CD4-positive, CD25-positive, alpha-beta regulatory T cell (primary cell): ENCODE measurements at regions not wholly inside any gene's neighbourhood (a gene's known extent, or its start where the extent isn't known, plus 50 kb on each side); places are given as distances from the start of the nearest gene placed in this dataset.

Source experiments
- ATAC-seq, 2 donors: fragments of 150-1000 bp; cut with Tn5 transposase; one replicate each; pipeline ENCODE4 v1.10.0; 2021; ENCODE audit warnings: low read depth in 2 of 2, moderate number of reproducible peaks in 2 of 2, moderate library complexity in 1 of 2
- DNase-seq, 3 donors: peaks; one replicate each; pipeline versions ENCODE4 v3.0.0 to v3.0.0-alpha.2; 2012 to 2022; ENCODE audit warnings: mixed read lengths in 1 of 3
- H3K27ac ChIP-seq: one replicate; pipeline ENCODE4 v1.7.0; 2013; ENCODE audit warnings: mild to moderate bottlenecking, low read length; ENCODE audit not compliant: insufficient read depth, poor library complexity, severe bottlenecking
- H3K27me3 ChIP-seq: one replicate; pipeline ENCODE4 v1.7.0; 2013; ENCODE audit warnings: low read length; ENCODE audit not compliant: control insufficient read depth, insufficient read depth
- H3K36me3 ChIP-seq: one replicate; pipeline ENCODE4 v1.7.0; 2013; ENCODE audit warnings: mild to moderate bottlenecking, low read length, moderate library complexity; ENCODE audit not compliant: control insufficient read depth, insufficient read depth
- H3K4me1 ChIP-seq: 2 replicates; pipeline ENCODE4 v1.7.0; 2013; ENCODE audit warnings: mild to moderate bottlenecking, low read length; ENCODE audit not compliant: insufficient read depth, control insufficient read depth, poor library complexity, severe bottlenecking
- H3K4me3 ChIP-seq: one replicate; pipeline ENCODE4 v1.7.0; 2013; ENCODE audit warnings: low read depth, mild to moderate bottlenecking, low read length, moderate library complexity
- H3K9me3 ChIP-seq, 2 experiments: 1 replicate in 1 of 2; 2 replicates in 1 of 2; pipeline ENCODE4 v1.7.0; 2013; ENCODE audit warnings: low read length in 2 of 2, mild to moderate bottlenecking in 1 of 2, moderate library complexity in 1 of 2; ENCODE audit not compliant: control insufficient read depth in 2 of 2
- H3K27ac Mint-ChIP-seq, 3 donors: one replicate each; pipeline ENCODE4 v1.8.0; 2020 to 2022; ENCODE audit warnings: mild to moderate bottlenecking in 3 of 3, mixed read lengths in 3 of 3, moderate library complexity in 2 of 3
- H3K27me3 Mint-ChIP-seq: one replicate; pipeline ENCODE4 v1.8.0; 2022; ENCODE audit warnings: mild to moderate bottlenecking, mixed read lengths
- H3K36me3 Mint-ChIP-seq: one replicate; pipeline ENCODE4 v1.8.0; 2020; ENCODE audit warnings: mixed read lengths
- H3K4me1 Mint-ChIP-seq, 4 donors: one replicate each; pipeline ENCODE4 v1.8.0; 2020 to 2022; ENCODE audit warnings: mixed read lengths in 4 of 4, mild to moderate bottlenecking in 1 of 4
- H3K4me3 Mint-ChIP-seq, 4 donors: one replicate each; pipeline ENCODE4 v1.8.0; 2020 to 2022; ENCODE audit warnings: mild to moderate bottlenecking in 4 of 4, mixed read lengths in 4 of 4, moderate library complexity in 3 of 4
- H3K9me3 Mint-ChIP-seq, 7 donors: one replicate each; pipeline ENCODE4 v1.8.0; 2020 to 2022; ENCODE audit warnings: mixed read lengths in 7 of 7, mild to moderate bottlenecking in 3 of 7, moderate library complexity in 2 of 7

GRCh38 chr5:14944350-14944739, 72.8 kb upstream of the ANKH start:
- Mint-ChIP-seq H3K4me3 (no peak overlapping the region), H3K4me1 (peaks cover 0 to 13% (median 1%) of the 10 kb centered on the region in 4 donors), H3K9me3 (peaks cover 0 to 3% (median 0%) of the 10 kb centered on the region in 7 donors), H3K36me3 (no peaks in the 10 kb centered on the region), H3K27me3 (peaks cover 37% of the 10 kb centered on the region), H3K27ac (no peak overlapping the region)
- no peak overlapping the region for H3K27ac ChIP-seq
- ATAC-seq: no peak
- no peak for DNase-seq
- H3K4me1 ChIP-seq: no peaks in the 10 kb centered on the region
- H3K9me3 ChIP-seq: no peaks in the 10 kb centered on the region
- H3K4me3 ChIP-seq: no peak overlapping the region
- H3K36me3 ChIP-seq: no peaks in the 10 kb centered on the region
- H3K27me3 ChIP-seq: peaks cover 7% of the 10 kb centered on the region

GRCh38 chr5:14942212-14942611, 70.6 kb upstream of the ANKH start:
- Mint-ChIP-seq H3K9me3 (peaks cover 0 to 3% (median 0%) of the 10 kb centered on the region in 7 donors), H3K4me3 (no peak overlapping the region), H3K27ac (no peak overlapping the region), H3K36me3 (no peaks in the 10 kb centered on the region), H3K27me3 (peaks cover 40% of the 10 kb centered on the region), H3K4me1 (peaks cover 1 to 17% (median 4%) of the 10 kb centered on the region in 4 donors)
- ATAC-seq: no peak
- DNase-seq: no peak
- Histone ChIP-seq H3K4me3 (no peak overlapping the region), H3K27ac (no peak overlapping the region), H3K36me3 (no peaks in the 10 kb centered on the region), H3K4me1 (no peaks in the 10 kb centered on the region), H3K9me3 (no peaks in the 10 kb centered on the region), H3K27me3 (peaks cover 7% of the 10 kb centered on the region)

GRCh38 chr5:14937254-14937653, 65.7 kb upstream of the ANKH start:
- Histone ChIP-seq H3K27ac (no peak overlapping the region), H3K36me3 (no peaks in the 10 kb centered on the region), H3K4me3 (no peak overlapping the region), H3K9me3 (no peaks in the 10 kb centered on the region), H3K27me3 (peaks cover 2% of the 10 kb centered on the region), H3K4me1 (peaks cover 7% of the 10 kb centered on the region)
- Mint-ChIP-seq H3K4me1 (peaks cover 6 to 19% (median 12%) of the 10 kb centered on the region in 4 donors), H3K4me3 (no peak overlapping the region), H3K27ac (no peak overlapping the region), H3K9me3 (peaks cover 0 to 3% (median 0%) of the 10 kb centered on the region in 7 donors), H3K27me3 (peaks cover 41% of the 10 kb centered on the region), H3K36me3 (no peaks in the 10 kb centered on the region)
- DNase-seq: no peak
- ATAC-seq: no peak

DNA sequence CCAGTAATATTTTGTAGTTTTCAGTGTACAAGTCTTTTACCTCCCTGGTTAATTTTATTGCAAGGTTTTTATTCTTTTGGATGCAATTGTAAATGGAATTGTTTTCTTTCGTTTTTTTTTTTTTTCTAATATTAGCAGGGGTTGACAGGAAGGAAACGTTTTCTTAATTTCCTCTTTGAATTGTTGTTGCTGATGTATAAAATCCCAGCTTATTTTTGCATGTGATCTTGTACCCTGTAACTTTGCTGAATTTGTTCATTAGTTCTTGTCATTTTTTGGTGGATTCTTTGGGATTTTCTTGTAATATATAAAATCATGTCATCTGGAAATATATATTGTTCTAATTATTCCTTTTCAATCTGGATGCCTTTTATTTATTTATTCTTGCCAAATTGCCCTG, 65.0 kb upstream of the ANKH start:
- H3K4me1 Mint-ChIP-seq: peaks cover 6 to 19% (median 12%) of the 10 kb centered on the region in 4 donors
- no peak for DNase-seq
- H3K27ac Mint-ChIP-seq: no peak overlapping the region
- no peak overlapping the region for H3K4me3 Mint-ChIP-seq
- no peaks in the 10 kb centered on the region for H3K9me3 ChIP-seq
- H3K36me3 ChIP-seq: no peaks in the 10 kb centered on the region
- H3K4me3 ChIP-seq: no peak overlapping the region
- H3K4me1 ChIP-seq: peaks cover 7% of the 10 kb centered on the region
- ATAC-seq: no peak
- no peaks in the 10 kb centered on the region for H3K27me3 ChIP-seq
- H3K9me3 Mint-ChIP-seq: peaks cover 0 to 3% (median 0%) of the 10 kb centered on the region in 7 donors
- peaks cover 38% of the 10 kb centered on the region for H3K27me3 Mint-ChIP-seq
- H3K27ac ChIP-seq: no peak overlapping the region
- no peaks in the 10 kb centered on the region for H3K36me3 Mint-ChIP-seq

GRCh38 chr5:14935341-14935740, 63.8 kb upstream of the ANKH start:
- Mint-ChIP-seq H3K4me1 (peaks cover 6 to 19% (median 12%) of the 10 kb centered on the region in 4 donors), H3K36me3 (no peaks in the 10 kb centered on the region), H3K9me3 (no peaks in the 10 kb centered on the region), H3K27me3 (peaks cover 29% of the 10 kb centered on the region), H3K4me3 (no peak overlapping the region), H3K27ac (peak overlapping the region in 1 of 3 donors; percentile 6)
- Histone ChIP-seq H3K36me3 (no peaks in the 10 kb centered on the region), H3K27ac (no peak overlapping the region), H3K9me3 (no peaks in the 10 kb centered on the region), H3K27me3 (no peaks in the 10 kb centered on the region), H3K4me3 (no peak overlapping the region), H3K4me1 (peaks cover 7% of the 10 kb centered on the region)
- ATAC-seq (no peak), DNase-seq (no peak)

GRCh38 chr5:14932902-14933469, 61.4 kb upstream of the ANKH start:
- Histone ChIP-seq H3K4me1 (peaks cover 7% of the 10 kb centered on the region), H3K36me3 (no peaks in the 10 kb centered on the region), H3K27ac (no peak overlapping the region), H3K4me3 (no peak overlapping the region), H3K9me3 (no peaks in the 10 kb centered on the region), H3K27me3 (no peaks in the 10 kb centered on the region)
- Mint-ChIP-seq H3K4me1 (peaks cover 6 to 19% (median 12%) of the 10 kb centered on the region in 4 donors), H3K4me3 (no peak overlapping the region), H3K27me3 (peaks cover 16% of the 10 kb centered on the region), H3K36me3 (no peaks in the 10 kb centered on the region), H3K9me3 (no peaks in the 10 kb centered on the region), H3K27ac (no peak overlapping the region)
- DNase-seq: no peak
- ATAC-seq: no peak

GRCh38 chr5:14930486-14930885, 58.9 kb upstream of the ANKH start:
- no peaks in the 10 kb centered on the region for H3K36me3 Mint-ChIP-seq
- Histone ChIP-seq H3K27ac (no peak overlapping the region), H3K4me3 (no peak overlapping the region), H3K36me3 (no peaks in the 10 kb centered on the region), H3K4me1 (peaks cover 9% of the 10 kb centered on the region), H3K27me3 (no peaks in the 10 kb centered on the region), H3K9me3 (no peaks in the 10 kb centered on the region)
- peaks cover 2 to 16% (median 6%) of the 10 kb centered on the region in 4 donors for H3K4me1 Mint-ChIP-seq
- no peak overlapping the region for H3K4me3 Mint-ChIP-seq
- H3K9me3 Mint-ChIP-seq: no peaks in the 10 kb centered on the region
- H3K27me3 Mint-ChIP-seq: peaks cover 5% of the 10 kb centered on the region
- ATAC-seq: no peak
- DNase-seq: no peak
- no peak overlapping the region for H3K27ac Mint-ChIP-seq

GRCh38 chr5:14929293-14930065, 57.9 kb upstream of the ANKH start:
- Histone ChIP-seq H3K27ac (no peak overlapping the region), H3K27me3 (no peaks in the 10 kb centered on the region), H3K36me3 (no peaks in the 10 kb centered on the region), H3K4me1 (peaks cover 16% of the 10 kb centered on the region), H3K9me3 (no peaks in the 10 kb centered on the region), H3K4me3 (no peak overlapping the region)
- peak overlapping the region in 1 of 3 donors; percentile 20 for H3K27ac Mint-ChIP-seq
- peaks cover 10 to 26% (median 15%) of the 10 kb centered on the region in 4 donors for H3K4me1 Mint-ChIP-seq
- ATAC-seq (no peak), DNase-seq (no peak)
- no peaks in the 10 kb centered on the region for H3K27me3 Mint-ChIP-seq
- H3K9me3 Mint-ChIP-seq: no peaks in the 10 kb centered on the region
- no peak overlapping the region for H3K4me3 Mint-ChIP-seq
- H3K36me3 Mint-ChIP-seq: no peaks in the 10 kb centered on the region
